PC-9 (cell line): ENCODE measurements at regions not wholly inside any gene's neighbourhood (a gene's known extent, or its start where the extent isn't known, plus 50 kb on each side); places are given as distances from the start of the nearest gene placed in this dataset.

Experiments
- EZH2 ChIP-seq: fragments of 200-600 bp; sonication (generic); IDR thresholded peaks from 2 replicates; pipeline ENCODE4 v1.8.0; 2017; ENCODE audit warnings: antibody characterized with exemption, low read depth
- TF ChIP-seq, protein P1 (sequence below): fragments of 200-600 bp; sonication (generic); conservative IDR thresholded peaks from 2 replicates; pipeline ENCODE4 v1.6.1; 2017; ENCODE audit warnings: mixed run types, antibody characterized with exemption, mild to moderate bottlenecking, moderate library complexity

DNA sequence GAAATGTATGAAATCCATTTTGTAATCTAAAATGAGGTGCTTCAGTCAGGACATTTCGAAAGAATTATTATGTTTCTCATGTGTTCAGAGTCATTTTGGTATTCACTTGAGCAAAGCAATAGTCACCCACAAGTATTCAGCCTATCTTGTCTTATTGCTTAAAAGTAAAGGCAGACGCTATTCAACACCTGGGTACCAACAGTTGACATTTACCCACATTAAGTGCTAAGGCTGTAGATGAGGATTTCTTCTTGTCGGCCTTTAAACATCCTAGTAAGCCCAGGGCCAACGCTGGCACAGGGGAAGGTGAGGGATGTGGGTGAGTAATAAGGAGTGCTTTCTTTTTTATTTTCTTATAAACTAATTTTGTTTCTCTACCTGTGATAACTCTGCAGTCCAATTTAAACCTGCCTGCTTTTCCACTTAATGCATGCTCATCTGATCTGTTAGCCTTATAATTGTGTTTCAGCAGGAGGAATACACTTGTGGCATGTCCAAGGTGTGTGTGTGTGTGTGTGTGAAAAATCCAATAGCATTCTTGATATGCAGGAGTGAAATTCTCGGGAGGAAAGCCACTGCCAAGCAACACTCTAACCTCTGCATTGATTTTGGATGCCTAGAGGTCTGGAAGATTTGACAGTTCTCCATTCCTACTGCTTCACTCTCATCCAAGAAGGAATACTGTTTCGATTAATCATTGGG, 252.0 kb downstream of the SOX4 start:
- TF ChIP-seq, protein P1, sequence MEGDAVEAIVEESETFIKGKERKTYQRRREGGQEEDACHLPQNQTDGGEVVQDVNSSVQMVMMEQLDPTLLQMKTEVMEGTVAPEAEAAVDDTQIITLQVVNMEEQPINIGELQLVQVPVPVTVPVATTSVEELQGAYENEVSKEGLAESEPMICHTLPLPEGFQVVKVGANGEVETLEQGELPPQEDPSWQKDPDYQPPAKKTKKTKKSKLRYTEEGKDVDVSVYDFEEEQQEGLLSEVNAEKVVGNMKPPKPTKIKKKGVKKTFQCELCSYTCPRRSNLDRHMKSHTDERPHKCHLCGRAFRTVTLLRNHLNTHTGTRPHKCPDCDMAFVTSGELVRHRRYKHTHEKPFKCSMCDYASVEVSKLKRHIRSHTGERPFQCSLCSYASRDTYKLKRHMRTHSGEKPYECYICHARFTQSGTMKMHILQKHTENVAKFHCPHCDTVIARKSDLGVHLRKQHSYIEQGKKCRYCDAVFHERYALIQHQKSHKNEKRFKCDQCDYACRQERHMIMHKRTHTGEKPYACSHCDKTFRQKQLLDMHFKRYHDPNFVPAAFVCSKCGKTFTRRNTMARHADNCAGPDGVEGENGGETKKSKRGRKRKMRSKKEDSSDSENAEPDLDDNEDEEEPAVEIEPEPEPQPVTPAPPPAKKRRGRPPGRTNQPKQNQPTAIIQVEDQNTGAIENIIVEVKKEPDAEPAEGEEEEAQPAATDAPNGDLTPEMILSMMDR: no peak
- no peak for TF ChIP-seq EZH2
